ENCODE measurements at regions not wholly inside any gene's neighbourhood (a gene's known extent, or its start where the extent isn't known, plus 50 kb on each side); places are given as distances from the start of the nearest gene placed in this dataset.

GRCh38 chr10:29753283-29753682 is 118.5 kb upstream of the SVIL start:
- no peak for FAIRE-seq
- Histone ChIP-seq H3K36me3 (ENCODE audit: control insufficient read depth, insufficient read depth, low read length) (no peaks in the 10 kb centered on the region), H3K4me3 (ENCODE audit: low read depth, low read length) (no peak overlapping the region), H3K27me3 (ENCODE audit: control insufficient read depth, insufficient read depth, low read length) (peaks cover 1% of the 10 kb centered on the region)
- TF ChIP-seq, protein P1, sequence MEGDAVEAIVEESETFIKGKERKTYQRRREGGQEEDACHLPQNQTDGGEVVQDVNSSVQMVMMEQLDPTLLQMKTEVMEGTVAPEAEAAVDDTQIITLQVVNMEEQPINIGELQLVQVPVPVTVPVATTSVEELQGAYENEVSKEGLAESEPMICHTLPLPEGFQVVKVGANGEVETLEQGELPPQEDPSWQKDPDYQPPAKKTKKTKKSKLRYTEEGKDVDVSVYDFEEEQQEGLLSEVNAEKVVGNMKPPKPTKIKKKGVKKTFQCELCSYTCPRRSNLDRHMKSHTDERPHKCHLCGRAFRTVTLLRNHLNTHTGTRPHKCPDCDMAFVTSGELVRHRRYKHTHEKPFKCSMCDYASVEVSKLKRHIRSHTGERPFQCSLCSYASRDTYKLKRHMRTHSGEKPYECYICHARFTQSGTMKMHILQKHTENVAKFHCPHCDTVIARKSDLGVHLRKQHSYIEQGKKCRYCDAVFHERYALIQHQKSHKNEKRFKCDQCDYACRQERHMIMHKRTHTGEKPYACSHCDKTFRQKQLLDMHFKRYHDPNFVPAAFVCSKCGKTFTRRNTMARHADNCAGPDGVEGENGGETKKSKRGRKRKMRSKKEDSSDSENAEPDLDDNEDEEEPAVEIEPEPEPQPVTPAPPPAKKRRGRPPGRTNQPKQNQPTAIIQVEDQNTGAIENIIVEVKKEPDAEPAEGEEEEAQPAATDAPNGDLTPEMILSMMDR (IDR thresholded peaks at IDR 0.05; ENCODE audit: insufficient read depth, low read length, severe bottlenecking), result no peak
- DNase-seq (ENCODE audit: low read depth), result no peak

DNA sequence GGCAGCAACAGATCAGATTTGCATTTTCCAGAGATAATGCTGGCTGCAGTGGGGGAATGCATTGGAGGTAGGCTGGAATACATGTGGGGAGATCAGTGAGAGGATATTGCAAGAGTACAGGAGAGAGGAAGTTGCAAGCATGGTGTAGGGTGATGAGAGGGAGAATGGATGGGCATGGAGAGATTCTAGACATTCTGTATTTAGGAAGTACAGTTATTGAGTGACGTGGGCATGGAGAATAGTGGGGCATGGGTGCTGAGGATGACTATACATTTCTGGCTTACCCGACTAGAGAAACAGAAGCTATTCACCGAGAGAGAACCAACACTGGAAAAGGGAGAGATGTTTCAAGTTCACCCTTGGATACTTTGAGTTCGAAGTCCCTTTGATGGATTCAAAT is 116.9 kb upstream of the SVIL start:
- Histone ChIP-seq H3K36me3 (ENCODE audit: control insufficient read depth, insufficient read depth, low read length) (no peaks in the 10 kb centered on the region), H3K27me3 (ENCODE audit: control insufficient read depth, insufficient read depth, low read length) (peaks cover 1% of the 10 kb centered on the region), H3K4me3 (ENCODE audit: low read depth, low read length) (no peak overlapping the region)
- no peak for FAIRE-seq
- DNase-seq (ENCODE audit: low read depth), result no peak
- TF ChIP-seq, protein P1 (IDR thresholded peaks at IDR 0.05; ENCODE audit: insufficient read depth, low read length, severe bottlenecking), result no peak

DNA sequence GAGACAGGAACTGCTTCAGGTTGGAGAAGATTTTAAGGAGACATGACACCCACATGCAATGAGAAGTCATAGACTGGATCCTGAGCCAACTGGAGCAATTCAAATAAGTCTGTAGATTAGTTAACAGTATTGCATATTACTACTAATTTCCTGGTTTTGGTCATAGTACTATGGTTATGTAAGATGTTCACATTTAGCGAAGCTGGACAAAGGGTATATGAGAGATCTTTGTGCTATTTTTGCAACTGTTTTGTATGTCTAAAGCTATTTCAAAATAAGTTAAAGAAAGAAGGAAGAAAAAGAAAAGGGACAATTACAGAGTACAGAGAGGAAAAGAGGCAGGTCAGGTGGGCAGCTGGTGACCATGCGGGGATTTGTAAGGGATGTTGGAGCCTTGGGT is 116.5 kb upstream of the SVIL start:
- Histone ChIP-seq H3K4me3 (ENCODE audit: low read depth, low read length) (no peak overlapping the region), H3K27me3 (ENCODE audit: control insufficient read depth, insufficient read depth, low read length) (peaks cover 1% of the 10 kb centered on the region), H3K36me3 (ENCODE audit: control insufficient read depth, insufficient read depth, low read length) (no peaks in the 10 kb centered on the region)
- FAIRE-seq (no peak), DNase-seq (ENCODE audit: low read depth) (no peak)
- TF ChIP-seq, protein P1 (IDR thresholded peaks at IDR 0.05; ENCODE audit: insufficient read depth, low read length, severe bottlenecking), result no peak

- DNase-seq (ENCODE audit: low read depth), result no peak
- no peaks in the 10 kb centered on the region for H3K36me3 ChIP-seq (ENCODE audit: control insufficient read depth, insufficient read depth, low read length)
- FAIRE-seq, result no peak
- TF ChIP-seq, protein P1 (IDR thresholded peaks at IDR 0.05; ENCODE audit: insufficient read depth, low read length, severe bottlenecking), result no peak
- H3K4me3 ChIP-seq (ENCODE audit: low read depth, low read length), result no peak overlapping the region
- H3K27me3 ChIP-seq (ENCODE audit: control insufficient read depth, insufficient read depth, low read length), result peaks cover 1% of the 10 kb centered on the region
Measured at GRCh38 chr10:29749150-29749549, 114.4 kb upstream of the SVIL start.

DNA sequence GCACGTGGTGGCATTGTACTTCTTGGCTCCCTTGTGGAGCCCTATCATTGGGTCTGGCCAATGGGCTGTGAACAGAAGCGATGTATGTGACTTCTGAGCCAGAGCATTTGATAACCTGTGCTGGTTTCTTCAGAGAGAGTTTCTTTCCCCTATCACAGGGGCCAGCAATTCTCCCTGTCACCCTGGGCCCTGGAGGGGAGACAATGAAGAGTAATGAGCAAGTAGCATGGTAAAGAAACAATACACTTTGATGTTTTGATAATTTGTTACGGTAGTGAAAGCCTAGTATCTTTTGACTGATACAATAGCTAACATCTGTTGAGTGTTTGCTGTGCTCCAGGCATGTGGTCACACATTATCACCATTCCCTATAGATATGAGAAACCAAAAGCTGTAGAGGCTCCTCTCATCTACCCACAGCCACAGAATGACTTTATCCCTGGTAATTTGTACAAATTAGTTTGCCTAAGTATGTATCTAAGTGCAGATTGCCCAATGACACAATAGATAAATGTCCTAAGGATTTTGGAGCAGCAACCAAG is 113.4 kb upstream of the SVIL start:
- TF ChIP-seq, protein P1 (IDR thresholded peaks at IDR 0.05; ENCODE audit: insufficient read depth, low read length, severe bottlenecking), result no peak
- no peak for FAIRE-seq
- no peaks in the 10 kb centered on the region for H3K36me3 ChIP-seq (ENCODE audit: control insufficient read depth, insufficient read depth, low read length)

More for the DNA sequence above, 113.4 kb upstream of the SVIL start:
- Histone ChIP-seq H3K4me3 (ENCODE audit: low read depth, low read length) (no peak overlapping the region), H3K27me3 (ENCODE audit: control insufficient read depth, insufficient read depth, low read length) (peaks cover 1% of the 10 kb centered on the region)
- DNase-seq (ENCODE audit: low read depth), result no peak
